GM18951 (cell line): ENCODE measurements at regions not wholly inside any gene's neighbourhood (a gene's known extent, or its start where the extent isn't known, plus 50 kb on each side); places are given as distances from the start of the nearest gene placed in this dataset.
"Not testable (repeated sequence)": the region's sequence is repeated elsewhere in the genome, so short reads cannot be mapped to it uniquely, and the experiment has no call there.

Experiments used
- POLR2A ChIP-seq: IDR thresholded peaks from 4 replicates; pipeline ENCODE4 v1.6.1; 2011; ENCODE audit warnings: mild to moderate bottlenecking; ENCODE audit not compliant: insufficient read length, insufficient read depth; ENCODE audit errors: extremely low read depth
- in situ Hi-C: fragments of 300-500 bp; cut with MboI; formaldehyde crosslinking; loops from one replicate; pipeline ENCODE4 v1.12.0; 2022; ENCODE audit warnings: low sequenced_read_pairs, mixed read lengths, inconsistent platforms; ENCODE audit not compliant: unreplicated experiment

- in situ Hi-C loops = loop anchor here (10.0 kb wide), 1 partner anchor 261 kb away; no protein-coding TSS in a partner anchor
- no peak for TF ChIP-seq POLR2A
Measured at GRCh38 chr5:148733601-148734438, 79.5 kb upstream of the HTR4 start.

- in situ Hi-C loops = loop anchor here (10.0 kb wide), 1 partner anchor 260 kb away; no protein-coding TSS in a partner anchor
- TF ChIP-seq POLR2A = no peak
Measured at GRCh38 chr5:148734518-148734917, 80.2 kb upstream of the HTR4 start.

- in situ Hi-C loops = loop anchor here (10.0 kb wide), 1 partner anchor 259 kb away; no protein-coding TSS in a partner anchor
- no peak for TF ChIP-seq POLR2A
Measured at GRCh38 chr5:148735301-148735835, 81.0 kb upstream of the HTR4 start.

- TF ChIP-seq POLR2A = no peak
- in situ Hi-C loops = loop anchor here (10.0 kb wide), 1 partner anchor 256 kb away; no protein-coding TSS in a partner anchor
Measured at GRCh38 chr5:148739023-148739422, 84.7 kb upstream of the HTR4 start.

DNA sequence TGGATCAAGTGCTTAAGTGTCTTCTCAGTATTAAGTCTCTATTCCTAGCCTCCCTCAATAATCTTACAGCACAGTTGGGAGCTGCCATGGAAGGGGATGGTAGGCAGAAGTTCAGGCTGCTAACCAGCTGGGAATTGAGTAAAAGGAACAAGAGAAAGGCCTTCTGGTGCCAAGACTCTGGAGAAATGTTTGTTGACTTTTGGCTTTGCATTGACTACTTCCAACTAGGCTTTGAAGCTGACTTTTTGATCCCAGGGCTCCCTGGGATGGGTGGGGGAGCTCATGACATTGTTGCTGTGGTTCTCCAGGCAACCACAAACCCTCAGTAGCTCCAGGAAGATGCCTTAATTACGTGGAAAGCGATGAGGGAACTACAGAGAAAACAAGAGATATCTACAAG is 85.2 kb upstream of the HTR4 start:
- no peak for TF ChIP-seq POLR2A
- in situ Hi-C loops = loop anchor here (10.0 kb wide), 1 partner anchor 255 kb away; no protein-coding TSS in a partner anchor

DNA sequence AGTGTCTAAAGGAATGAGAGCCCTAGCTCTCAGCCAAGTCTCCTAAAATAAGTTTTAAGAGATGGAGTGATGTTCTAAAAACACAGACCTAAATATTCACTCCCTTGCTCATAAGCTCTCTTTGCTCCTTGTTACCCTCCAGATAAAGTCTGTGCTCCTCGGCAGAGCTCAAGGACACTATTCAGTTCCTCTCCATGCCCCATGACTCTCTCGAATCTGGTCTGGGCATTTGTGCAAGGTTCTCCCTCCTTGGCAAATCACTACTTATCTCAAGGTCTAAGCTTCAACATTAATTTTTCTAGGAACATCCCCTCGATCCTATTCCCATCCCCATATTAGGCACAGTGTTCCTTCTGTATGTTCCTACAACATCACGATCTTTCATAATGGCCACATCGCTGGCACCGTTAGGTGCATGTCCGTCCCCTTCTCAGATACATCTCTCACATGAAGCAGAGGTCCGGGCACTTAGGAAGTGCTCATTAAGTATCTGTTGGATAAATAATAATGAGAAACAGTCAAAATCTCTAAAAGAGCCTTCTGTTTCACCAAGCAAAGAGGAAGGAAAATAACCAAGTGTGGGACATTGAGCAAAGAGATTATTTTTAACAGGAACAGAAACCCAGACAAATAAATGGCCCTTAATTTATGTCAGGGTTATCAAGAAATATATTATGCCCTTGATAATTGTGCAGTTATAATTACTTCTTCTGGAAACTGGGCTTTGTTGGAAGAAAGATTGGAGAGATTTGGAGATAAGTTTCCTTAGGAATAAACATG is 85.9 kb upstream of the HTR4 start:
- no peak for TF ChIP-seq POLR2A
- in situ Hi-C loops = no loop called here

- in situ Hi-C loops = no loop called here
- TF ChIP-seq POLR2A = no peak
Measured at GRCh38 chr5:148740966-148741742, 85.3 kb upstream of the ADRB2 start.

- in situ Hi-C loops = not testable (repeated sequence)
Measured at GRCh38 chr5:148741766-148742165, 84.6 kb upstream of the ADRB2 start.

DNA sequence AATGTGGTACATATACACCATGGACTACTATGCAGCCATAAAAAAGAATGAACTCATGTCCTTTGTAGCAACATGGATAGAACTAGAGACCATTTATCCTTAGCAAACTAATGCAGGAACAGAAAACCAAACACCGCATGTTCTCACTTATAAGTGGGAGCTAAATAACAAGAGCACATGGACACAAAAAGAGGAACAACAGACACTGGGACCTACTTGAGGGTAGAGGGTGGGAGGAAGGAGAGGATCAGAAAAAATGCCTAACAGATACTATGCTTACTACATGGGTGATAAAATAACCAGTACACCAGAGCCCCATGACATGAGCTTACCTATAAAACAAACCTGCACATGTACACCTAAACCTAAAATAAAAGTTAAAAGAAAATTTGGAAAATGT is 82.0 kb upstream of the ADRB2 start:
- in situ Hi-C loops = not testable (repeated sequence)

- in situ Hi-C loops = no loop called here
- TF ChIP-seq POLR2A = no peak
Measured at GRCh38 chr5:148746826-148747535, 79.4 kb upstream of the ADRB2 start.

GRCh38 chr5:148747536-148747906 is 78.9 kb upstream of the ADRB2 start:
- in situ Hi-C loops = no loop called here
- no peak for TF ChIP-seq POLR2A

- in situ Hi-C loops = no loop called here
Measured at GRCh38 chr5:148748702-148749392, 77.6 kb upstream of the ADRB2 start.

More at GRCh38 chr5:148748702-148749392, 77.6 kb upstream of the ADRB2 start:
- TF ChIP-seq POLR2A = no peak
